Neural progenitor cell (in vitro differentiated cells): ENCODE measurements at regions not wholly inside any gene's neighbourhood (a gene's known extent, or its start where the extent isn't known, plus 50 kb on each side); places are given as distances from the start of the nearest gene placed in this dataset.

Experiments used
- DNase-seq: peaks from one replicate; pipeline ENCODE4 v3.0.0-alpha.2; 2016; ENCODE audit warnings: low spot score
- H2AFZ ChIP-seq: fragments of 200-600 bp; sonication (generic); replicated peaks from 2 replicates; pipeline ENCODE4 v1.6.1; 2016; ENCODE audit warnings: antibody characterized with exemption
- H3F3A ChIP-seq: fragments of 200-600 bp; sonication (generic); 2 replicates; pipeline ENCODE4 v1.6.1; 2016; ENCODE audit warnings: antibody characterized with exemption, low read depth
- H3K27ac ChIP-seq: fragments of 200-600 bp; sonication (generic); 2 replicates; pipeline ENCODE4 v1.5.1; 2016; ENCODE audit warnings: mild to moderate bottlenecking
- H3K27me3 ChIP-seq: fragments of 200-600 bp; sonication (generic); 2 replicates; pipeline ENCODE4 v1.6.1; 2016; ENCODE audit warnings: mild to moderate bottlenecking, moderate library complexity
- H3K36me3 ChIP-seq: fragments of 200-600 bp; sonication (generic); 2 replicates; pipeline ENCODE4 v1.5.1; 2016
- H3K4me1 ChIP-seq: fragments of 200-600 bp; sonication (generic); 2 replicates; pipeline ENCODE4 v1.6.1; 2016; ENCODE audit warnings: mixed run types
- H3K4me2 ChIP-seq: fragments of 200-600 bp; sonication (generic); 2 replicates; pipeline ENCODE4 v1.6.1; 2016
- H3K4me3 ChIP-seq: fragments of 200-600 bp; sonication (generic); 2 replicates; pipeline ENCODE4 v1.5.1; 2016
- H3K79me2 ChIP-seq: fragments of 200-600 bp; sonication (generic); 2 replicates; pipeline ENCODE4 v1.6.1; 2016; ENCODE audit warnings: low read depth
- H3K9ac ChIP-seq: fragments of 200-600 bp; sonication (generic); 2 replicates; pipeline ENCODE4 v1.6.1; 2016
- H3K9me3 ChIP-seq: fragments of 200-600 bp; sonication (generic); 2 replicates; pipeline ENCODE4 v1.5.1; 2016; ENCODE audit warnings: low read depth
- H4K20me1 ChIP-seq: fragments of 200-600 bp; sonication (generic); 2 replicates; pipeline ENCODE4 v1.6.1; 2016; ENCODE audit warnings: low read depth
- H3K27ac Mint-ChIP-seq: 3 replicates; pipeline ENCODE4 v1.8.0; 2021; ENCODE audit warnings: mixed read lengths
- H3K27me3 Mint-ChIP-seq: 2 replicates; pipeline ENCODE4 v1.8.0; 2022; ENCODE audit warnings: low read depth, mild to moderate bottlenecking, inconsistent platforms, moderate library complexity, mixed read lengths; ENCODE audit not compliant: insufficient read depth
- H3K36me3 Mint-ChIP-seq: 3 replicates; pipeline ENCODE4 v1.8.0; 2021; ENCODE audit warnings: mixed read lengths
- H3K4me1 Mint-ChIP-seq: 3 replicates; pipeline ENCODE4 v1.8.0; 2021; ENCODE audit warnings: mixed read lengths
- H3K4me3 Mint-ChIP-seq: 3 replicates; pipeline ENCODE4 v1.8.0; 2021; ENCODE audit warnings: mild to moderate bottlenecking, moderate library complexity, mixed read lengths
- H3K9me3 Mint-ChIP-seq: 3 replicates; pipeline ENCODE4 v1.8.0; 2020; ENCODE audit warnings: mixed read lengths
- CTCF ChIP-seq: fragments of 200-600 bp; sonication (generic); IDR thresholded peaks from 2 replicates; pipeline ENCODE4 v1.5.1; 2017; ENCODE audit warnings: antibody characterized with exemption, mild to moderate bottlenecking
- EZH2 ChIP-seq: fragments of 200-600 bp; sonication (generic); IDR thresholded peaks from 2 replicates; pipeline ENCODE4 v1.6.1; 2017; ENCODE audit warnings: antibody characterized with exemption, mild to moderate bottlenecking, moderate library complexity
- EZH2phosphoT487 ChIP-seq: fragments of 200-600 bp; sonication (generic); IDR thresholded peaks from 2 replicates; pipeline ENCODE4 v1.6.1; 2017; ENCODE audit warnings: antibody characterized with exemption

- peaks cover 7% of the 10 kb centered on the region for H3K27me3 Mint-ChIP-seq
These were observed 224.1 kb downstream of the MEF2C start for GRCh38 chr5:88658886-88659285.

GRCh38 chr5:88657906-88658775 lies 224.8 kb downstream of the MEF2C start:
- no peak for DNase-seq
- no peak overlapping the region for H2AFZ ChIP-seq
- no peak overlapping the region for H3K27ac ChIP-seq
- no peak overlapping the region for H3K4me3 ChIP-seq
- H3K27me3 ChIP-seq: peaks cover 90% of the 10 kb centered on the region
- no peaks in the 10 kb centered on the region for H3K9me3 Mint-ChIP-seq
- H3K27ac Mint-ChIP-seq: no peak overlapping the region
- peaks cover 23% of the 10 kb centered on the region for H3K4me1 Mint-ChIP-seq
- H3K4me2 ChIP-seq: no peak overlapping the region
- H3F3A ChIP-seq: peaks cover 50% of the 10 kb centered on the region
- H3K27me3 Mint-ChIP-seq: peaks cover 7% of the 10 kb centered on the region
- no peak overlapping the region for H3K4me3 Mint-ChIP-seq
- H3K36me3 Mint-ChIP-seq: no peaks in the 10 kb centered on the region
- no peak for TF ChIP-seq EZH2
- no peak for TF ChIP-seq EZH2phosphoT487
- TF ChIP-seq CTCF: no peak
- peaks cover 39% of the 10 kb centered on the region for H4K20me1 ChIP-seq
- H3K79me2 ChIP-seq: no peaks in the 10 kb centered on the region
- no peaks in the 10 kb centered on the region for H3K36me3 ChIP-seq
- no peak overlapping the region for H3K9ac ChIP-seq
- H3K9me3 ChIP-seq: no peaks in the 10 kb centered on the region
- peaks cover 20% of the 10 kb centered on the region for H3K4me1 ChIP-seq

More at GRCh38 chr5:88658886-88659285, 224.1 kb downstream of the MEF2C start:
- H3K4me3 Mint-ChIP-seq: no peak overlapping the region
- TF ChIP-seq EZH2phosphoT487: no peak
- Histone ChIP-seq H4K20me1 (peaks cover 46% of the 10 kb centered on the region), H3K27ac (no peak overlapping the region), H3K36me3 (no peaks in the 10 kb centered on the region), H3K27me3 (peaks cover 97% of the 10 kb centered on the region), H3K79me2 (no peaks in the 10 kb centered on the region), H3K9me3 (no peaks in the 10 kb centered on the region), H3K4me1 (peaks cover 25% of the 10 kb centered on the region), H3F3A (peaks cover 55% of the 10 kb centered on the region), H3K4me3 (no peak overlapping the region), H3K4me2 (peak overlapping the region; percentile 85), H2AFZ (no peak overlapping the region), H3K9ac (no peak overlapping the region)
- no peaks in the 10 kb centered on the region for H3K9me3 Mint-ChIP-seq
- no peak for DNase-seq
- peaks cover 31% of the 10 kb centered on the region for H3K4me1 Mint-ChIP-seq
- no peak overlapping the region for H3K27ac Mint-ChIP-seq
- H3K36me3 Mint-ChIP-seq: no peaks in the 10 kb centered on the region

- H3K79me2 ChIP-seq: no peaks in the 10 kb centered on the region
- peaks cover 20% of the 10 kb centered on the region for H3K4me1 ChIP-seq
- H3K27me3 ChIP-seq: peaks cover 79% of the 10 kb centered on the region
- no peaks in the 10 kb centered on the region for H3K36me3 ChIP-seq
- Mint-ChIP-seq H3K4me3 (no peak overlapping the region), H3K36me3 (no peaks in the 10 kb centered on the region), H3K27me3 (peaks cover 7% of the 10 kb centered on the region), H3K9me3 (no peaks in the 10 kb centered on the region), H3K4me1 (peaks cover 16% of the 10 kb centered on the region), H3K27ac (no peak overlapping the region)
- peaks cover 40% of the 10 kb centered on the region for H3F3A ChIP-seq
- no peak overlapping the region for H3K9ac ChIP-seq
- H3K27ac ChIP-seq: no peak overlapping the region
- no peak overlapping the region for H2AFZ ChIP-seq
- H3K4me2 ChIP-seq: no peak overlapping the region
- TF ChIP-seq EZH2 (no peak), EZH2phosphoT487 (no peak), CTCF (no peak)
- H4K20me1 ChIP-seq: peaks cover 31% of the 10 kb centered on the region
- no peak for DNase-seq
- H3K4me3 ChIP-seq: no peak overlapping the region
- no peaks in the 10 kb centered on the region for H3K9me3 ChIP-seq
These were observed 225.8 kb downstream of the MEF2C start for GRCh38 chr5:88657136-88657535.
